Parathyroid adenoma (tissue), 2 donors: ENCODE measurements at regions not wholly inside any gene's neighbourhood (a gene's known extent, or its start where the extent isn't known, plus 50 kb on each side); places are given as distances from the start of the nearest gene placed in this dataset.

Experiments
- H2AFZ ChIP-seq: fragments of 300-600 bp; sonication (generic); one replicate; pipeline ENCODE4 v1.7.0; 2017; ENCODE audit warnings: antibody characterized with exemption, mild to moderate bottlenecking
- H3K27ac ChIP-seq: fragments of 300-600 bp; sonication (generic); one replicate; pipeline ENCODE4 v1.7.0; 2017
- H3K27me3 ChIP-seq: fragments of 300-600 bp; sonication (generic); one replicate; pipeline ENCODE4 v1.7.0; 2017; ENCODE audit warnings: low read length; ENCODE audit not compliant: control insufficient read depth, insufficient read depth
- H3K36me3 ChIP-seq: fragments of 300-600 bp; sonication (generic); one replicate; pipeline ENCODE4 v1.7.0; 2017; ENCODE audit warnings: low read length; ENCODE audit not compliant: control insufficient read depth, insufficient read depth
- H3K4me1 ChIP-seq: fragments of 300-600 bp; sonication (generic); one replicate; pipeline ENCODE4 v1.7.0; 2017; ENCODE audit warnings: control low read depth
- H3K4me2 ChIP-seq: fragments of 300-600 bp; sonication (generic); one replicate; pipeline ENCODE4 v1.7.0; 2017; ENCODE audit warnings: low read length
- H3K4me3 ChIP-seq: fragments of 300-600 bp; sonication (generic); one replicate; pipeline ENCODE4 v1.7.0; 2017; ENCODE audit warnings: low read depth, low read length
- H3K79me2 ChIP-seq: fragments of 300-600 bp; sonication (generic); one replicate; pipeline ENCODE4 v1.7.0; 2017; ENCODE audit warnings: control low read depth
- H3K9ac ChIP-seq: fragments of 300-600 bp; sonication (generic); one replicate; pipeline ENCODE4 v1.7.0; 2017; ENCODE audit warnings: mild to moderate bottlenecking
- H3K9me3 ChIP-seq: fragments of 300-600 bp; sonication (generic); one replicate; pipeline ENCODE4 v1.7.0; 2017; ENCODE audit warnings: low read length; ENCODE audit not compliant: control insufficient read depth
- TF ChIP-seq, protein P1 (sequence below): fragments of 300-600 bp; sonication (generic); IDR thresholded peaks from one replicate; pipeline ENCODE4 v1.7.0; 2017; ENCODE audit warnings: antibody characterized with exemption, mild to moderate bottlenecking
- donor health status: primary hyperparathyroidism.

DNA sequence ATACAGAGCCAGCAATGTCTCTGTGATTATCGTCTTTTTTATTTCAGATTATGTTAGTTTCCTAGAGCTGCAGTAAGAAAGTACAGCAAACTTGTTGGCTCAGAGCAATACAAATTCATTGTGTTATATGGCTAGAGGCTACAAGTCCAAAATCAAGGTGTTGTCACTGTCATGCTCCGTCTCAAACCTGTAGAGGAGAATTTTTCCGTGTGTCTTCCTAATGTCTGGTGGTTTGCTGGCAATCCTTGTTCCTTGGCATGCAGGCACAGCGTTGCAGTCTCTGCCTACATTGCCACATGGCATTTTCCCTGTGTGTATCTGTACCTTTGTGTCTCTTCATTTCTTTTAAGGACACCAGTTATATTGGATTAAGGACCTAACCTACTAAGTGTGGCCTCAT lies 244.4 kb downstream of the LRRIQ3 start:
- H3K27ac ChIP-seq = no peak overlapping the region
- no peak overlapping the region for H3K4me3 ChIP-seq
- no peaks in the 10 kb centered on the region for H3K9me3 ChIP-seq
- no peaks in the 10 kb centered on the region for H3K36me3 ChIP-seq
- H3K79me2 ChIP-seq = no peaks in the 10 kb centered on the region
- no peaks in the 10 kb centered on the region for H3K27me3 ChIP-seq
- TF ChIP-seq, protein P1, sequence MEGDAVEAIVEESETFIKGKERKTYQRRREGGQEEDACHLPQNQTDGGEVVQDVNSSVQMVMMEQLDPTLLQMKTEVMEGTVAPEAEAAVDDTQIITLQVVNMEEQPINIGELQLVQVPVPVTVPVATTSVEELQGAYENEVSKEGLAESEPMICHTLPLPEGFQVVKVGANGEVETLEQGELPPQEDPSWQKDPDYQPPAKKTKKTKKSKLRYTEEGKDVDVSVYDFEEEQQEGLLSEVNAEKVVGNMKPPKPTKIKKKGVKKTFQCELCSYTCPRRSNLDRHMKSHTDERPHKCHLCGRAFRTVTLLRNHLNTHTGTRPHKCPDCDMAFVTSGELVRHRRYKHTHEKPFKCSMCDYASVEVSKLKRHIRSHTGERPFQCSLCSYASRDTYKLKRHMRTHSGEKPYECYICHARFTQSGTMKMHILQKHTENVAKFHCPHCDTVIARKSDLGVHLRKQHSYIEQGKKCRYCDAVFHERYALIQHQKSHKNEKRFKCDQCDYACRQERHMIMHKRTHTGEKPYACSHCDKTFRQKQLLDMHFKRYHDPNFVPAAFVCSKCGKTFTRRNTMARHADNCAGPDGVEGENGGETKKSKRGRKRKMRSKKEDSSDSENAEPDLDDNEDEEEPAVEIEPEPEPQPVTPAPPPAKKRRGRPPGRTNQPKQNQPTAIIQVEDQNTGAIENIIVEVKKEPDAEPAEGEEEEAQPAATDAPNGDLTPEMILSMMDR = no peak
- no peak overlapping the region for H3K4me2 ChIP-seq
- H2AFZ ChIP-seq = no peak overlapping the region
- H3K9ac ChIP-seq = no peak overlapping the region
- no peaks in the 10 kb centered on the region for H3K4me1 ChIP-seq

DNA sequence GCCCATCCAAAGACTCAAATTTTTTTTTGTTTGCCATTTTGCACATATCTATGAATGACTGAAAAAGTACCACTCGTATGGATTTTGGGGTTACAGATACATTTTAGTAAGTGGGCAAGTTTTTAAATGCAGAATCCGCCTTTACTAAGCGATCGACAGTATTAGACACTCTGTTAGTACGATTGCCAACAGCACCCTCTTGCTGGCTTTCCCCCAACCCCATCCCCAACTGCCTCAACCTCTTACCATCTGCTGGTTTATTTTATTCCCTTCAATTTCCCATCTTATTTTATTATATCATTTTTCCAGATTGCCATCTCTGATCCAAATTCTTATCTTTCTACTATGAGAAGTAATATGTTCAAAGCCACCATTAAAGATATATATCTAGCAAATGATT lies 244.8 kb downstream of the LRRIQ3 start:
- TF ChIP-seq, protein P1 = no peak
- no peaks in the 10 kb centered on the region for H3K27me3 ChIP-seq
- no peak overlapping the region for H3K27ac ChIP-seq
- no peak overlapping the region for H3K4me2 ChIP-seq
- H3K79me2 ChIP-seq = no peaks in the 10 kb centered on the region
- H3K36me3 ChIP-seq = no peaks in the 10 kb centered on the region
- no peaks in the 10 kb centered on the region for H3K9me3 ChIP-seq
- H3K4me1 ChIP-seq = no peaks in the 10 kb centered on the region
- H3K4me3 ChIP-seq = no peak overlapping the region
- H2AFZ ChIP-seq = no peak overlapping the region
- H3K9ac ChIP-seq = no peak overlapping the region

DNA sequence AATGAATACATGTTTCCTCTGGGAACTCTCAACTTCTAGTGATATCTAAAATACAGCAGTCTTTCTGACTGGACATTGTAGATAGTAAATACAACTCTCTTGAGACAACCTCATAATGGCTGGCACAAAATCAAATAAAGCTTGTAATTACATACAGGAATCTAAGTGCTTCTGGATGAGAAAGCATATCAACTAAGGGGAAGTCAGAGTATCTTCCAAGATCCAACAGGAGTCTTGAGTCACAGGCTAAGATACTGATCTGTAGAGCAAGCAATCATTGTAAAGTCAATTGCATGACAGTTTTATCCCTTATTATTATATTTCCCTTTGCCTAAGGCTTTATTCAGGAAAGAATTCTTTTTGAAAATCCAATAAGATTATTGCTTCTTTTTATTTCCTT lies 249.9 kb downstream of the LRRIQ3 start:
- Histone ChIP-seq H3K36me3 (no peaks in the 10 kb centered on the region), H3K27me3 (no peaks in the 10 kb centered on the region), H3K27ac (no peak overlapping the region), H3K4me3 (no peak overlapping the region), H2AFZ (no peak overlapping the region), H3K4me2 (no peak overlapping the region), H3K4me1 (no peaks in the 10 kb centered on the region), H3K79me2 (no peaks in the 10 kb centered on the region), H3K9me3 (no peaks in the 10 kb centered on the region), H3K9ac (no peak overlapping the region)
- TF ChIP-seq, protein P1 = no peak

DNA sequence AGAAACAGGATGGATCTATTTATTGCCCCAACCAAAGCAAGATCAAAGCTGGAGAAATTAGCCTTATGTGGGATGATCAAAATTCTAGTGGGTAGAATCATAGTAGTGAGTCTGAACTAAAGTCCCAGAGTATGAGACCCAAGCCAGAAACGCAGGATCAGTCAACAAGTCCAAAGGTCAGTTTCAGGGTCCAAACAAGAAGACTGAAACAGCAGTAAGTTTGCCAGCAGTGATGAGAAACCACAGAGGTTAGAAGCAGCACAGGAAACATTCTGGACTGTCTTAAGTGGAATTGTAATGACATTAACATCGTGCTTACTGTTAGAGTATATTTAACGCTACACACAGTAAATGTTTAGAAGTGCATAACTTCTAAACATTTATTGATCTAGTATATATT lies 251.0 kb downstream of the LRRIQ3 start:
- Histone ChIP-seq H3K4me2 (no peak overlapping the region), H3K9ac (no peak overlapping the region), H2AFZ (no peak overlapping the region), H3K27me3 (no peaks in the 10 kb centered on the region), H3K79me2 (no peaks in the 10 kb centered on the region), H3K27ac (no peak overlapping the region), H3K9me3 (no peaks in the 10 kb centered on the region), H3K4me1 (no peaks in the 10 kb centered on the region), H3K4me3 (no peak overlapping the region), H3K36me3 (no peaks in the 10 kb centered on the region)
- TF ChIP-seq, protein P1 = no peak

DNA sequence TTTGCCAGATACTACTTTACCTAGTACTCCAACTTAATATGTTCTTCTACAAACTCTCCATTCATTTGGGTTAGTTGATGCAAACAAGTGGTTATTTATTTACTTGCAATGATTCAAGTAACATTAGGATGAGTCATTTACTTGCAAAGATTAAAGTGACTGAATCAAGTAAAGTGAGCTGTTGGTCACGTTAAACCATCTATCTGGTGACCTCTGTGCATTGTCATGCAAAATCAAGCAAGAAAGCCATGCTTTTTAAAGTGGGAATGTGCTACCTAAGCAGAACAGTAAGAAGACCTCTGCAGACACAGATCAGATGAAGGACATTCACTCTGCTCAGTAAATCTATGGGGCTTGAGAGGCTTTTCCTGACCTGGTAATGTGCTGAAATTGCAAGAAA lies 254.7 kb downstream of the LRRIQ3 start:
- H3K4me3 ChIP-seq = no peak overlapping the region
- H3K4me1 ChIP-seq = no peaks in the 10 kb centered on the region
- H2AFZ ChIP-seq = no peak overlapping the region
- no peaks in the 10 kb centered on the region for H3K79me2 ChIP-seq
- TF ChIP-seq, protein P1 = no peak
- no peaks in the 10 kb centered on the region for H3K36me3 ChIP-seq
- H3K9ac ChIP-seq = no peak overlapping the region
- H3K27me3 ChIP-seq = no peaks in the 10 kb centered on the region
- no peak overlapping the region for H3K4me2 ChIP-seq
- no peak overlapping the region for H3K27ac ChIP-seq
- H3K9me3 ChIP-seq = no peaks in the 10 kb centered on the region
